Liver (tissue), 8 donors: ENCODE measurements at regions not wholly inside any gene's neighbourhood (a gene's known extent, or its start where the extent isn't known, plus 50 kb on each side); places are given as distances from the start of the nearest gene placed in this dataset.

Experiments used
- DNase-seq: peaks from one replicate; pipeline ENCODE4 v3.0.0-alpha.2; 2017; ENCODE audit warnings: low spot score
- H3K27ac ChIP-seq, 2 donors: one replicate each; pipeline ENCODE4 v1.7.0; 2013; ENCODE audit warnings: inconsistent platforms in 2 of 2, low read length in 2 of 2, control low read depth in 1 of 2, low read depth in 1 of 2, mild to moderate bottlenecking in 1 of 2
- H3K27me3 ChIP-seq, 4 donors: one replicate each; pipeline versions ENCODE4 v1.6.1 to v1.7.0; 2013; ENCODE audit warnings: low read length in 3 of 4, inconsistent platforms in 1 of 4, mild to moderate bottlenecking in 1 of 4, moderate library complexity in 1 of 4; ENCODE audit not compliant: control insufficient read depth in 4 of 4, insufficient read depth in 4 of 4
- H3K36me3 ChIP-seq, 4 donors: one replicate each; pipeline versions ENCODE4 v1.6.1 to v1.7.0; 2013; ENCODE audit warnings: low read length in 3 of 4, mild to moderate bottlenecking in 3 of 4, low read depth in 1 of 4, moderate library complexity in 1 of 4; ENCODE audit not compliant: control insufficient read depth in 4 of 4, insufficient read depth in 3 of 4
- H3K4me1 ChIP-seq, 4 donors: one replicate each; pipeline versions ENCODE4 v1.6.1 to v1.7.0; 2013; ENCODE audit warnings: low read length in 3 of 4, mild to moderate bottlenecking in 3 of 4, moderate library complexity in 1 of 4; ENCODE audit not compliant: control insufficient read depth in 4 of 4, insufficient read depth in 4 of 4
- H3K4me3 ChIP-seq, 3 donors: one replicate each; pipeline versions ENCODE4 v1.6.1 to v1.7.0; 2013; ENCODE audit warnings: low read length in 3 of 3, control low read depth in 1 of 3, low read depth in 1 of 3, mild to moderate bottlenecking in 1 of 3
- H3K9ac ChIP-seq, 2 donors: one replicate each; pipeline ENCODE4 v1.7.0; 2013; ENCODE audit warnings: low read length in 2 of 2, mild to moderate bottlenecking in 2 of 2, moderate library complexity in 2 of 2, control low read depth in 1 of 2, low read depth in 1 of 2
- H3K9me3 ChIP-seq, 4 donors: one replicate each; pipeline versions ENCODE4 v1.6.1 to v1.7.0; 2013; ENCODE audit warnings: low read length in 3 of 4; ENCODE audit not compliant: control insufficient read depth in 4 of 4
- ATF3 ChIP-seq: IDR thresholded peaks from 2 replicates; pipeline ENCODE4 v1.6.1; 2016; ENCODE audit warnings: antibody characterized with exemption
- EGR1 ChIP-seq, 2 donors: IDR thresholded peaks; 2 replicates each; pipeline ENCODE4 v1.6.1; 2016 to 2018; ENCODE audit warnings: antibody characterized with exemption in 2 of 2, low read depth in 2 of 2
- FOXA1 ChIP-seq: IDR thresholded peaks from 2 replicates; pipeline ENCODE4 v1.6.1; 2016; ENCODE audit warnings: antibody characterized with exemption
- FOXA2 ChIP-seq: IDR thresholded peaks from 2 replicates; pipeline ENCODE4 v1.6.1; 2016; ENCODE audit warnings: antibody characterized with exemption
- GABPA ChIP-seq, 2 donors: IDR thresholded peaks in 1 of 2; conservative IDR thresholded peaks in 1 of 2; 2 replicates each; pipeline ENCODE4 v1.6.1; 2016; ENCODE audit warnings: antibody characterized with exemption in 2 of 2, mild to moderate bottlenecking in 1 of 2, moderate library complexity in 1 of 2
- HNF4A ChIP-seq, 2 donors: conservative IDR thresholded peaks; 2 replicates each; pipeline ENCODE4 v1.6.1; 2016; ENCODE audit warnings: antibody characterized with exemption in 2 of 2, mild to moderate bottlenecking in 2 of 2
- HNF4G ChIP-seq: IDR thresholded peaks from 2 replicates; pipeline ENCODE4 v1.6.1; 2016; ENCODE audit warnings: antibody characterized with exemption
- JUND ChIP-seq, 2 donors: IDR thresholded peaks; 2 replicates each; pipeline ENCODE4 v1.6.1; 2016; ENCODE audit warnings: antibody characterized with exemption in 2 of 2
- MAX ChIP-seq: IDR thresholded peaks from 2 replicates; pipeline ENCODE4 v1.6.1; 2016; ENCODE audit warnings: antibody characterized with exemption
- NR2F2 ChIP-seq: IDR thresholded peaks from 2 replicates; pipeline ENCODE4 v1.6.1; 2016; ENCODE audit warnings: antibody characterized with exemption
- RAD21 ChIP-seq, 2 donors: IDR thresholded peaks; 2 replicates each; pipeline ENCODE4 v1.6.1; 2016; ENCODE audit warnings: antibody characterized with exemption in 2 of 2, mild to moderate bottlenecking in 2 of 2
- RXRA ChIP-seq, 2 donors: IDR thresholded peaks; 2 replicates each; pipeline ENCODE4 v1.6.1; 2017 to 2018; ENCODE audit warnings: antibody characterized with exemption in 2 of 2, mild to moderate bottlenecking in 1 of 2
- TAF1 ChIP-seq: conservative IDR thresholded peaks from 2 replicates; pipeline ENCODE4 v1.6.1; 2016; ENCODE audit warnings: antibody characterized with exemption, mild to moderate bottlenecking
- YY1 ChIP-seq: IDR thresholded peaks from 2 replicates; pipeline ENCODE4 v1.6.1; 2016; ENCODE audit warnings: antibody characterized with exemption, mild to moderate bottlenecking
- WGBS: extraction: QIAGEN DNeasy Blood & Tissue Kit; methylation state at CpG from one replicate; pipeline ENCODE4 v1.1.7; 2013; 5-methylcytosine and 5-hydroxymethylcytosine counted together
- TF ChIP-seq, protein P1 (sequence below): IDR thresholded peaks from 2 replicates; pipeline ENCODE4 v1.6.1; 2016; ENCODE audit warnings: antibody characterized with exemption
- TF ChIP-seq, protein P2 (sequence below): fragments of 150-350 bp; IDR thresholded peaks from 2 replicates; pipeline ENCODE4 v1.5.1; 2017; ENCODE audit warnings: improper control_type of control experiment, low read depth, low read length; ENCODE audit not compliant: missing input control
- TF ChIP-seq, protein P3 (sequence below): IDR thresholded peaks from 2 replicates; pipeline ENCODE4 v1.6.1; 2016; ENCODE audit warnings: antibody characterized with exemption, mild to moderate bottlenecking
- donor health status: healthy.
- donor health status: healthy.
- donor health status: healthy.
- donor health status: healthy.
- donor health status: healthy.

- TF ChIP-seq FOXA1 (no peak), FOXA2 (no peak), RXRA (IDR thresholded peaks at IDR 0.05) (no peak), HNF4G (no peak), NR2F2 (no peak), RAD21 (IDR thresholded peaks at IDR 0.05) (no peak), JUND (IDR thresholded peaks at IDR 0.05) (no peak), ATF3 (no peak), MAX (no peak), HNF4A (conservative IDR thresholded peaks at IDR 0.05) (no peak), GABPA (IDR thresholded peaks at IDR 0.05 in 1 of 2, conservative IDR thresholded peaks at IDR 0.05 in 1 of 2) (no peak), EGR1 (IDR thresholded peaks at IDR 0.05; ENCODE audit: low read depth in 2 of 2) (no peak), TAF1 (no peak), YY1 (no peak)
- TF ChIP-seq, protein P1, sequence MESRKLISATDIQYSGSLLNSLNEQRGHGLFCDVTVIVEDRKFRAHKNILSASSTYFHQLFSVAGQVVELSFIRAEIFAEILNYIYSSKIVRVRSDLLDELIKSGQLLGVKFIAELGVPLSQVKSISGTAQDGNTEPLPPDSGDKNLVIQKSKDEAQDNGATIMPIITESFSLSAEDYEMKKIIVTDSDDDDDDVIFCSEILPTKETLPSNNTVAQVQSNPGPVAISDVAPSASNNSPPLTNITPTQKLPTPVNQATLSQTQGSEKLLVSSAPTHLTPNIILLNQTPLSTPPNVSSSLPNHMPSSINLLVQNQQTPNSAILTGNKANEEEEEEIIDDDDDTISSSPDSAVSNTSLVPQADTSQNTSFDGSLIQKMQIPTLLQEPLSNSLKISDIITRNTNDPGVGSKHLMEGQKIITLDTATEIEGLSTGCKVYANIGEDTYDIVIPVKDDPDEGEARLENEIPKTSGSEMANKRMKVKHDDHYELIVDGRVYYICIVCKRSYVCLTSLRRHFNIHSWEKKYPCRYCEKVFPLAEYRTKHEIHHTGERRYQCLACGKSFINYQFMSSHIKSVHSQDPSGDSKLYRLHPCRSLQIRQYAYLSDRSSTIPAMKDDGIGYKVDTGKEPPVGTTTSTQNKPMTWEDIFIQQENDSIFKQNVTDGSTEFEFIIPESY, result no peak
- TF ChIP-seq, protein P2, sequence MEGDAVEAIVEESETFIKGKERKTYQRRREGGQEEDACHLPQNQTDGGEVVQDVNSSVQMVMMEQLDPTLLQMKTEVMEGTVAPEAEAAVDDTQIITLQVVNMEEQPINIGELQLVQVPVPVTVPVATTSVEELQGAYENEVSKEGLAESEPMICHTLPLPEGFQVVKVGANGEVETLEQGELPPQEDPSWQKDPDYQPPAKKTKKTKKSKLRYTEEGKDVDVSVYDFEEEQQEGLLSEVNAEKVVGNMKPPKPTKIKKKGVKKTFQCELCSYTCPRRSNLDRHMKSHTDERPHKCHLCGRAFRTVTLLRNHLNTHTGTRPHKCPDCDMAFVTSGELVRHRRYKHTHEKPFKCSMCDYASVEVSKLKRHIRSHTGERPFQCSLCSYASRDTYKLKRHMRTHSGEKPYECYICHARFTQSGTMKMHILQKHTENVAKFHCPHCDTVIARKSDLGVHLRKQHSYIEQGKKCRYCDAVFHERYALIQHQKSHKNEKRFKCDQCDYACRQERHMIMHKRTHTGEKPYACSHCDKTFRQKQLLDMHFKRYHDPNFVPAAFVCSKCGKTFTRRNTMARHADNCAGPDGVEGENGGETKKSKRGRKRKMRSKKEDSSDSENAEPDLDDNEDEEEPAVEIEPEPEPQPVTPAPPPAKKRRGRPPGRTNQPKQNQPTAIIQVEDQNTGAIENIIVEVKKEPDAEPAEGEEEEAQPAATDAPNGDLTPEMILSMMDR, result no peak
- TF ChIP-seq, protein P3, sequence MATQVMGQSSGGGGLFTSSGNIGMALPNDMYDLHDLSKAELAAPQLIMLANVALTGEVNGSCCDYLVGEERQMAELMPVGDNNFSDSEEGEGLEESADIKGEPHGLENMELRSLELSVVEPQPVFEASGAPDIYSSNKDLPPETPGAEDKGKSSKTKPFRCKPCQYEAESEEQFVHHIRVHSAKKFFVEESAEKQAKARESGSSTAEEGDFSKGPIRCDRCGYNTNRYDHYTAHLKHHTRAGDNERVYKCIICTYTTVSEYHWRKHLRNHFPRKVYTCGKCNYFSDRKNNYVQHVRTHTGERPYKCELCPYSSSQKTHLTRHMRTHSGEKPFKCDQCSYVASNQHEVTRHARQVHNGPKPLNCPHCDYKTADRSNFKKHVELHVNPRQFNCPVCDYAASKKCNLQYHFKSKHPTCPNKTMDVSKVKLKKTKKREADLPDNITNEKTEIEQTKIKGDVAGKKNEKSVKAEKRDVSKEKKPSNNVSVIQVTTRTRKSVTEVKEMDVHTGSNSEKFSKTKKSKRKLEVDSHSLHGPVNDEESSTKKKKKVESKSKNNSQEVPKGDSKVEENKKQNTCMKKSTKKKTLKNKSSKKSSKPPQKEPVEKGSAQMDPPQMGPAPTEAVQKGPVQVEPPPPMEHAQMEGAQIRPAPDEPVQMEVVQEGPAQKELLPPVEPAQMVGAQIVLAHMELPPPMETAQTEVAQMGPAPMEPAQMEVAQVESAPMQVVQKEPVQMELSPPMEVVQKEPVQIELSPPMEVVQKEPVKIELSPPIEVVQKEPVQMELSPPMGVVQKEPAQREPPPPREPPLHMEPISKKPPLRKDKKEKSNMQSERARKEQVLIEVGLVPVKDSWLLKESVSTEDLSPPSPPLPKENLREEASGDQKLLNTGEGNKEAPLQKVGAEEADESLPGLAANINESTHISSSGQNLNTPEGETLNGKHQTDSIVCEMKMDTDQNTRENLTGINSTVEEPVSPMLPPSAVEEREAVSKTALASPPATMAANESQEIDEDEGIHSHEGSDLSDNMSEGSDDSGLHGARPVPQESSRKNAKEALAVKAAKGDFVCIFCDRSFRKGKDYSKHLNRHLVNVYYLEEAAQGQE, result no peak
- no peak overlapping the region for H3K27ac ChIP-seq
- no peak overlapping the region for H3K9ac ChIP-seq
- H3K4me3 ChIP-seq, result no peak overlapping the region
- H3K36me3 ChIP-seq, result no peaks in the 10 kb centered on the region
- no peaks in the 10 kb centered on the region for H3K4me1 ChIP-seq
- no peak for DNase-seq
- no peaks in the 10 kb centered on the region for H3K9me3 ChIP-seq
- WGBS, result 62% methylated on average over 9 of the region's 9 CpGs
- H3K27me3 ChIP-seq, result peaks cover 0 to 4% (median 0%) of the 10 kb centered on the region in 4 donors
These were observed 91.2 kb downstream of the ADRA2C start for GRCh38 chr4:3857269-3857926.
